HG03095 (cell line): ENCODE measurements at regions not wholly inside any gene's neighbourhood (a gene's known extent, or its start where the extent isn't known, plus 50 kb on each side); places are given as distances from the start of the nearest gene placed in this dataset.
"Not testable (repeated sequence)": the region's sequence is repeated elsewhere in the genome, so short reads cannot be mapped to it uniquely, and the experiment has no call there.

Experiments used
- ATAC-seq: cut with Tn5 transposase; IDR thresholded peaks from one replicate; pipeline ENCODE4 v1.9.1; 2021; ENCODE audit warnings: moderate library complexity; ENCODE audit not compliant: unreplicated experiment

GRCh38 chr6:159415540-159415939 is 246.3 kb downstream of the FNDC1 start:
- ATAC-seq, result no peak

- ATAC-seq, result no peak
These were observed 245.5 kb downstream of the FNDC1 start for GRCh38 chr6:159414711-159415110.

- not testable (repeated sequence) for ATAC-seq
These were observed 238.1 kb downstream of the FNDC1 start for GRCh38 chr6:159407211-159407780.

GRCh38 chr6:159404296-159404695 is 235.1 kb downstream of the FNDC1 start:
- ATAC-seq, result no peak

- no peak for ATAC-seq
These were observed 231.6 kb downstream of the FNDC1 start for GRCh38 chr6:159400826-159401225.

- no peak for ATAC-seq
These were observed 230.6 kb downstream of the FNDC1 start for GRCh38 chr6:159399751-159400221.

GRCh38 chr6:159398633-159399032 is 229.4 kb downstream of the FNDC1 start:
- no peak for ATAC-seq

GRCh38 chr6:159397753-159398152 is 228.6 kb downstream of the FNDC1 start:
- ATAC-seq, result no peak

GRCh38 chr6:159395609-159396008 is 226.4 kb downstream of the FNDC1 start:
- ATAC-seq, result no peak

GRCh38 chr6:159392695-159393094 is 223.5 kb downstream of the FNDC1 start:
- not testable (repeated sequence) for ATAC-seq

GRCh38 chr6:159390381-159390780 is 221.2 kb downstream of the FNDC1 start:
- no peak for ATAC-seq

GRCh38 chr6:159389695-159390094 is 220.5 kb downstream of the FNDC1 start:
- ATAC-seq, result no peak

GRCh38 chr6:159380114-159380513 is 210.9 kb downstream of the FNDC1 start:
- no peak for ATAC-seq

GRCh38 chr6:159378411-159379328 is 209.5 kb downstream of the FNDC1 start:
- ATAC-seq, result no peak

GRCh38 chr6:159376516-159377158 is 207.4 kb downstream of the FNDC1 start:
- ATAC-seq, result no peak

GRCh38 chr6:159375014-159375413 is 205.8 kb downstream of the FNDC1 start:
- ATAC-seq, result no peak

GRCh38 chr6:159373670-159374069 is 204.5 kb downstream of the FNDC1 start:
- ATAC-seq, result no peak

- ATAC-seq, result no peak
These were observed 203.1 kb downstream of the FNDC1 start for GRCh38 chr6:159372333-159372732.

- no peak for ATAC-seq
These were observed 191.1 kb downstream of the FNDC1 start for GRCh38 chr6:159360306-159360705.

- ATAC-seq, result no peak
These were observed 190.5 kb downstream of the FNDC1 start for GRCh38 chr6:159359581-159360297.

- no peak for ATAC-seq
These were observed 189.4 kb downstream of the FNDC1 start for GRCh38 chr6:159358562-159358961.
